ENCODE measurements at regions not wholly inside any gene's neighbourhood (a gene's known extent, or its start where the extent isn't known, plus 50 kb on each side); places are given as distances from the start of the nearest gene placed in this dataset.

DNA sequence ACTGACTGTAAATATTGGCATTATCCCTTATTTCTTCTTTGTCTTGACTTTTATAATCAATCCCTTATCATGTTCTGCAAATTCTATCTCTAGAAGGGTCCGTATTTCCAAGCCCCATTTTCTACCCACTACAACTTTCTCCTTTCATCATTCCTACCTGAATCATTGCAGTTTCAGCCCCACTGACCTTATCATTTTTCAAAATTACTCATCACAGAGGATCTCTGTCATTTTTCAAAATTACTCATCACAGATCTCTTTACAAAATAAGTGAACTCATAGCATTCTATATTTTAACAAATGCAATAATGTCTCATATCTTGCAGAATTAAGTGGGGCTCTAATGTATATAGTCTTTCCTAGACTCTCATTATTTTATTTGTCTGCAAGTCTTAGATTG is 256.9 kb upstream of the COX7C start:
- TF ChIP-seq, protein P1, sequence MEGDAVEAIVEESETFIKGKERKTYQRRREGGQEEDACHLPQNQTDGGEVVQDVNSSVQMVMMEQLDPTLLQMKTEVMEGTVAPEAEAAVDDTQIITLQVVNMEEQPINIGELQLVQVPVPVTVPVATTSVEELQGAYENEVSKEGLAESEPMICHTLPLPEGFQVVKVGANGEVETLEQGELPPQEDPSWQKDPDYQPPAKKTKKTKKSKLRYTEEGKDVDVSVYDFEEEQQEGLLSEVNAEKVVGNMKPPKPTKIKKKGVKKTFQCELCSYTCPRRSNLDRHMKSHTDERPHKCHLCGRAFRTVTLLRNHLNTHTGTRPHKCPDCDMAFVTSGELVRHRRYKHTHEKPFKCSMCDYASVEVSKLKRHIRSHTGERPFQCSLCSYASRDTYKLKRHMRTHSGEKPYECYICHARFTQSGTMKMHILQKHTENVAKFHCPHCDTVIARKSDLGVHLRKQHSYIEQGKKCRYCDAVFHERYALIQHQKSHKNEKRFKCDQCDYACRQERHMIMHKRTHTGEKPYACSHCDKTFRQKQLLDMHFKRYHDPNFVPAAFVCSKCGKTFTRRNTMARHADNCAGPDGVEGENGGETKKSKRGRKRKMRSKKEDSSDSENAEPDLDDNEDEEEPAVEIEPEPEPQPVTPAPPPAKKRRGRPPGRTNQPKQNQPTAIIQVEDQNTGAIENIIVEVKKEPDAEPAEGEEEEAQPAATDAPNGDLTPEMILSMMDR (IDR thresholded peaks at IDR 0.05), result no peak
- no peak for TF ChIP-seq EP300 (IDR thresholded peaks at IDR 0.05)
